SH-SY5Y (cell line): ENCODE measurements at regions not wholly inside any gene's neighbourhood (a gene's known extent, or its start where the extent isn't known, plus 50 kb on each side); places are given as distances from the start of the nearest gene placed in this dataset.

Experiments
- GATA2 ChIP-seq: IDR thresholded peaks from 2 replicates; pipeline ENCODE4 v1.6.1; 2011; ENCODE audit warnings: mild to moderate bottlenecking, low read depth, low read length
- GATA3 ChIP-seq: IDR thresholded peaks from 2 replicates; pipeline ENCODE4 v1.6.1; 2011; ENCODE audit warnings: low read depth, mild to moderate bottlenecking, low read length, moderate library complexity

- TF ChIP-seq GATA2 = no peak
- no peak for TF ChIP-seq GATA3
Measured at GRCh38 chr10:71083716-71083975, 128.7 kb upstream of the UNC5B start.
